Germinal center (tissue), 1 donor: ENCODE measurements at regions not wholly inside any gene's neighbourhood (a gene's known extent, or its start where the extent isn't known, plus 50 kb on each side); places are given as distances from the start of the nearest gene placed in this dataset.

Source experiments
- DNase-seq: peaks from one replicate; pipeline ENCODE4 v3.0.0; 2012; ENCODE audit warnings: mixed read lengths, low spot score

DNA sequence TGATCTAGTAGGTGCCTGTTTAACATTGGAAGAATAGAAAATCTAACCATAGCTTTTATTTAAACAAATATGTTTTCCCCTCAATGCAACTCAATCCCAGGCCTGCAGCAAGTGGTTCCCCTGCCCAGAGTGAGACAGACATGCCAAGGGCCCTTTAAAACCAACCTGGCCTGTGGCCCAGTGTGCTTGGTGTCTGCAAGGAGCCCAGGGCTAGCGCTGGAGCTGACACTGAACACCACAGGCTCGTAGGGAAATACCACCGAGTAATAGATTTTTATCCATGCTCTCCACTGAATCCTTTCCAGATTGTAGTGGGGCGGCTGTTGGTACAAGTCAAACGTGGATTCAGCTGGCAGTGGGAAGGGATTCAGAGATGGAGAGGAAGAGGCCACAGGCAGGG is 95.6 kb upstream of the NRXN3 start:
- no peak for DNase-seq

DNA sequence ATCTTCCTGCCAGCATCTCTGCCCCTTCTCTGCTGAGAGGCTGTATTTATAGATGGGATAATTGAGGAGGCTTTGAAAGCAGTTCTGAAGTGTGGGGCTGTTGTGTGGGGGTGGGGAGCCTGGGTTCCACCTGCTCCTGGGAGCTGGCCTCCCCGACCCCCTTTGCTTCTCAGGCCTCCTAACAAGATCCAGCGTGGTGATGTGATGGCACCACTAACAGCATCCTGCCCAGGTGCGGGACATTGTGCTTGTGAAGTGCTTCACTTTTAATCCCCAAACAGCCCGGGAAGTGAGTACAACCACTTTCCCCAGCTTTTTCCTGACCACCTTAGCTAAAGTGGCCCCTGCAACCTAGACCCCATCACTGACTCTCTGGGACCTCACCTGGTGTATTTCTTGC is 95.1 kb upstream of the NRXN3 start:
- no peak for DNase-seq

DNA sequence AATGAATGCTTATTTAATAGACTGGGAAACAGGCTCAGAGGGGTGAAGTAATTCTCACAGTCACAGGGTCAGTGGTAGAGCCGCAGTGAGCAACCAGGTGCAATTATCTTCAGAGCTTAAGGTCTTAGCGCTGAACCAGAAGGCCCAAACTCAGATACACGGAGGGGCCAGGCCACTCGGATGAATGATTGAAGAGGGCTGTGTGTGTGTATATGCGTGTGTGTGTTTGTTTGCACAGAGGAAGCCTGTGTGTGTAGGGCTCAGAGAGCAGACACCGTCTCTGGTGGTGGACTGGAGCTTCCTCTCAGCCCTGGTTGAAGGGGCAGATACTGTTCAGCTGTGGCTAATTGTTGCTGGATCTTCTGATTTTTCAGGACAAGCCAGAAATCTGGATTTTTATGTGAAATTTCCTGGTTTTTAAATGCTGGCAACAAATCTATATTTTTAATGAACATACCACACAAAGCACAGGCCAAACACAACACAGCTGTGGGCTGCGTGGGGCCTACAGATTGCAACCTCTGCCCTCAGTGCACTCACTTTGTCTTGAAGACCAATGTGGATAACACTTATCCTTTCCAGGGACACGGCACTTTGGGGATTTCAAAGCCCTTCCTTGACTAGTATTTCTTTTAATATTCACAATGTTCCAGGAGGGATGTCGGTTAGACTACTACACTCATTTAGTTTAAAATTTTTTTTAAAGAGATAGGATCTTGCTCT is 94.5 kb upstream of the NRXN3 start:
- DNase-seq = no peak

DNA sequence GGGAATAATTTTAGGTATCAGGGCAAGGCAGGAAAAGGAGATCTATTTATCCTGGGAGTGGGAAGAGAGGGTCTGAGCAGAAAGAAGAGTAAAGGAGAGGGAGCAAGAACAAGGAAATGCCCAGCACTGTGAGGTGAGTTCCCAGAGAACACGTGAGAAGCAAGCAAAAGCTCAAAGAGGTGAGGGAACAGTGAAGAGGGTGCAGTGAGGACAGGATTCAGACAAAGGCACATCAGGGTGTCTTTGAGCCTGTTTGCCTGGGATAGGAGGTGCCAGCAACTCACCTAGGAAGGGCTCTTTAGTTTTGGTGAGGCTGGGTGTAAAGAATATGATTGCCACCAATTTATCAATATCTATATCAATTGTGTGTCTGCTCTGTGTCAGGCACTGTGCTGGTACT is 88.9 kb upstream of the NRXN3 start:
- DNase-seq = no peak

DNA sequence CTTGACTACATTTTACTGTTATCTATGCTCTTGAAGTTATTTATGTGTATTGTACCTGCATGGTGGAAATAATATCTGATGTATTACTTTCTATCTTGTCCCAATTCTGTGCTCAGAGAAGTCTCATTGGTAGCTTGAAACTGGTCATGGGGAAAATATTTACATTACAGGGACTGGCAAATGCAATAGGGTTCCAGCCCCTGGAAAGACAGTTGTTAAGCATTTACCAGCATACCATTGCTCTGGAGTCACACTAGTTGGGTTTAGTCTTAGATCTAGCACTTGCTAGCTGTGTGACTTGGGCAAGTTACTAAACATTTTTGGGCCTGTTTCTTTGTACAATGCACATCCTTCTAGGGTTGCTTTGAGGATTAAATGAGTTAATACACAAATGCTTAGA is 86.3 kb upstream of the NRXN3 start:
- no peak for DNase-seq

DNA sequence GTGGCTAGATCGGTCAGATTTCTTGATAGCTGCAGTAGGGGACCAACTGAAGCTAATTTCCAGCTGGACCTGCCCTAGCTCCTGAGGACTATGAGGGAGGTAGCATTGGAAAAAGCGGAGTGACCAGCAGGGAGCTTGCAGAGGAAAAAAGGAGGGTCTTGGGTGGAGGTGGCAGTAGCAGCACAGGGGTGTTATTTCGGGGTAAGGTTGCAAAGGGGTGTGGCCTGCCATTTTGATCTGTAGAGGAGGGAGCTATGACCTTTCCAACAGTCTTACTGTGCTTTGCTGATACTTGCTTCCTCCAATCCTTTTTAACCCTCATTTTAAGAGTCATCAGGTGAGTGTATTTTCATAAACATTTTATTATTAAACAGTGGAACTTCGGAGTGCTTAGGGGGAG is 83.8 kb upstream of the NRXN3 start:
- DNase-seq = no peak

DNA sequence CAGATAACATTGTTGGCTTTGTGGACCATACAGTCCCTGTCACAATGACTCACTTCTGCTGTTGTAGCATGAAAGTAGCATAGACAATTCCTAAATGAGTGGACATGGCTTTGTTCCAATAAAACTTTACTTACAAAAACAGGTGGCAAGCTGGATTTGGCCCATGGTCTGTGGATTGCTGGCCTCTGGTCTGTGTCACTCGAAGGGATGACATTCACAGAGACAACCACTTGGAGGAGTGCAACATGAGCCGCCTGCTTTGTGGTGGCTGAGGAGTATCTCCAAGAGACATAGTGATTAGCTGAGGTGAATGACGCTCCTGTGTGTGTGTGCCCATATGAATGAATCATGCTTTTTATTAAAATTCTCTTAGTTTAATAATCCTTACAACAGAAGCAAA is 81.3 kb upstream of the NRXN3 start:
- DNase-seq = no peak

DNA sequence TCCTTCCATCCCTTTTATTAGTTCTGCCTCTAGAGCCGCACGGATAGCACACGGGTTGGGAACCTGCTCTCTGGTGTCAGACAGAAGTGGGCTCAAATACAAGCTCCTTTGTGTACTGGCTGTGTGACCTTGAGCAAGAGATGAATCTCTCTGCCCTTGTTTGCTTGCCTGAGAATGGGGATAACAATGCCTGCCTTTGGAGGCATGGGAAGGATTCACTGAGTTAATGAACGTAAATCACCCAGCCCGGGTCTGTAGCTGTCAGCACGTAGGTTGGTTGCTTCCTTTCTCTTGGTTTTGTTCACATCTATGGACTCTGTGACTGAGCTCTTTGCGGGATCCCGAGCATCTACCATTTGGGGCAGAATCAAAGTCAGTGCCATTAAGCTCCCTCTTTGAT is 79.3 kb upstream of the NRXN3 start:
- no peak for DNase-seq

DNA sequence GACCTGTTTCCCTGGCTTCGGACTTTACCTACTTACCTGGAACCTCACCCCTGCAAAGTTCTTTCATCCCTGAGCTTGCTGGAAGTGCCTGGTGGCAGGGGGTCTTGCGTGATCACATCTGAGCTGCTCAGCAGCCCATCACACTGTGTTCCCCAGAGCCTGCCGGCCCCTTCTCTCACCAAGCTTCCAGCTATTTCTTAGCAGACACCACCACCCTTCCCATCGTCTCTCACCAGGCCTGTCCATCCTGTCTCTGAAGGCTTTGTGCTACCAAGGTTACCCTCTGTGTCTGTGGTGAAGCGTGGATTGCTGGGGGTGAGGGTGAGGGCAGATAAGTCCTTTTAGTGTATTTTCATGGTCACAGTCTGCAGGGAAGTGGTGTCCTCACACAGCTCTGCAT is 78.8 kb upstream of the NRXN3 start:
- DNase-seq = no peak

DNA sequence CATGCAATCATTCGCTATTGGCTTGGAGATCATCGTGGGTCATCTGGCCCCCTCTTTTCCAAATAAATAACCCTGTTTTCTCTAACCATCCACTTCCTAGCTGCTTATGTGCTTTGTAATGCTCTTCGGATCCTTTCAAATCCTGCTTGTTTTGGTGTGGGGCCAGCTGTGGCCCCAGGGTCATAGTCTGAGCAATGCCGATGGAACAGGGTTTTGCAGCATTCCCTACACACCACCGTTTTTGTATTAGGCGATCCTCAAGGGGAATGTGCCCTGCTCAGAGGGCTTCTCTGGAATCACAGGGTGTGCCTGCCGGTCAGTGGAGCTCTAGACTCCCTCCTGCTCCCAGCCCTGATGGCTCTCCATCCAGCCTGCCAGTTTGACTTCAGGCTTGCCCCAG is 78.1 kb upstream of the NRXN3 start:
- no peak for DNase-seq

DNA sequence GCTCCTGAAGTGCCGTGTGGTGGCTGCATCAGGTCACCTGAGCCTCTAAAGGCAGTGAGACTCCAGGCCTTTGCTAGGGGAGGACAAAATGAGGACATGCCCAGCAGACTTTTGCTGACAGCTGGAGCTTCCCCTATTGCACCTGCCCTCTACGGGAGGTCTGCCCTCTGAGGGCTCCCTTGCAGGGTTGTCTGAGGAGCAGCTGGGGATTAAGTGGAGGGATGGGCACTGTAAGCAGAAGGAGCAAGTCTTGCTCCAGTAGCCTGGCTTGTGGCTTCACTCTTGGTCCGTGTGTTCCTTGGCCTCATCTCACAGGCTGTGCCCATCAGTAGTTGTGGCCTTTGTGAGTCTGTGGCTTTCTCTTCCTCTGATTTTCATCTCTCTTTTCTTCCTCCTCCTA is 66.9 kb upstream of the NRXN3 start:
- DNase-seq = no peak

DNA sequence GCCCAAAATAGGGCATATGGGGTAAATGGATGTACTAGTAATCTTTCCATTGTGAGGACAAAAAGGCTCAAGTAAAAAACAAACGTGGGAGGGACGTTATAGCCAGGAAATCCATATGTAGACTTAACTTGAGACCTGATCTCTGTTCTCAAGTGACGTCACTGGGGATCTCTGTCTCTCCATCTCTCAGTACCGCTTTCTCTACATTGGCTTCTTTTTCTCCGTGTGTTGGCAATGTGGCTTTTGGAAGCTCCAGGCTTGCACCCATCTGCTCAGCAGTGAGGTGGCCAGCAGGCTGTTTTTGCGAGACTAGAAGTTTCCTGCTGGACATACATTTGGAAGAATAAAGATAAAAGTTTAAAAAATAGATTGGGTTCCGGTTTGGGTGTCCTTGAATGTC is 66.0 kb upstream of the NRXN3 start:
- no peak for DNase-seq

DNA sequence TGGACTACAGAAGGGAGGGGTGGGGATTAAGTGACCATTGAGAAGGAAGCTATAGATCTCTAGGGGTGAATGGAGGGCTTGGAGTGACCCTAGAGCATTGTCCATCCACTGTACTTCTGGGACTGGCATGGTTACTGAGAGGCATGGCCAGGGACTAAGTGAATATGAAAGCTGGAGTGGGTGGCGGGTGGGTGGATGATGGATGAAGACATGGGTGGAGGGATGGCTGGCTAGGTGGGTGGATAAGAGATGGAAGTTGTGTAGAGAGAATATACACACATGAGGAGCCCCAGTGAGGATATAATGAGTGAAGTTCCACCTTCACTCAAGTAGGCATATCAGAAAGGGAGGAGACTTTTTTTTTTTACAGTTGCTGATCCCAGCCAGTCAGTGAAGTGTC is 65.5 kb upstream of the NRXN3 start:
- no peak for DNase-seq

DNA sequence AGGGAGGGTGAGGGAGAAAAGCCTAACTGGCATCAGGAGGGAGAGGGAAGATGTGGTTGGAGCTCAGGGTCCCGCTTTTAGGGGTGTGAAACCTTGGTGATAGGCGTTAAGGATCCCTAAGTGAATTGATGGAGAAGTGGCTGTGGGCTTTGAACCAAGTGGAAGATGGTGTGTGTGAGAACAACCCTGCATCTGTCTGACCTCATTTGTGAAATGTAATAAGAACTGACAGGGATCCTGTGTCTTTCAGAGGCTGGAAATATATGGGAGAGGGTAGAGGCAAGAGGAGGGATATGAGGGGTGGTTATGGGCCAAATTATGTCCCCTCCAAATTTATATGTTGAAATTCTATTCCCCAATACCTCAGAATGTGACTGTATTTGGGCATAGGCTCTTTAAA is 63.8 kb upstream of the NRXN3 start:
- DNase-seq = no peak

DNA sequence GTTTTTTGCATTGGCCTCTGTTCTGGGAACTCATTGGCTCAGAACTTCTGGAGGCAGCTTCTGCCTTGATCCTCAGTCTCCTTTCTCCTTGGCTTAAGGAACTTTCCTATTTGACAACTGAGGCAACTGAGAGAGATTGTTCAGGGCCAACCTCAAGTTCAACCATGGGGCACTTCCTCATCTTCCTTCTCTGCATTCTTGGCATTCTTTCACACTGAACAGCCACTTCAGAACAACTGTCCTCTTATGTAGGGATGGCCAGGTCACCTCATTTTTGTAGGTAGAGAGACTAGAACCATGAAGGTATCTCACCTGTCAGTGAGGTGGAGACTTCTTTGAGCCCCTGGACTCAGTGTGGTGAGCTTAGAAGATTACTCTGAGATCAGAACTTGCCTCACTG is 63.0 kb upstream of the NRXN3 start:
- no peak for DNase-seq

DNA sequence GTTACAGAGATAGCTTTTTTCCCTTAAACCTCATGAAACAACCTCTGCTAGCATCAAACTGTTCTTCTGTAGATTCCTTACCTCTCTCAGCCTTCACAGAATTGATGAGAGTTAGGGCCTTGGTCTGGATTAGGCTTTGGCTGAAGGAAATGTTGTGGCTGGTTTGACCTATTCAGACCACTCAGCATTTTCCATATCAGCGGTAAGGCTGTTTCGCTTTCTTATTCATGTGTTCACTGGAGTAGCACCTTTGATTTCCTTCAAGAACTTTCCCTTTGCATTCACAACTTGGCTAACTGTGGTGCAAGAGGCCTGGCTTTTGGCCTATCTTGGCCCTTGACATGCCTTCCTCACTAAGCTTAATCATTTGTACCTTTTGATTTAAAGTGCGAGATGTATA is 50.7 kb upstream of the NRXN3 start:
- no peak for DNase-seq
